GM12874 (cell line): ENCODE measurements at regions not wholly inside any gene's neighbourhood (a gene's known extent, or its start where the extent isn't known, plus 50 kb on each side); places are given as distances from the start of the nearest gene placed in this dataset.

ENCODE experiments used
- CTCF ChIP-seq: IDR thresholded peaks from 2 replicates; pipeline ENCODE4 v1.5.1; 2011; ENCODE audit warnings: low read depth, mild to moderate bottlenecking, control low read depth, low read length, moderate library complexity; ENCODE audit not compliant: insufficient read depth

DNA sequence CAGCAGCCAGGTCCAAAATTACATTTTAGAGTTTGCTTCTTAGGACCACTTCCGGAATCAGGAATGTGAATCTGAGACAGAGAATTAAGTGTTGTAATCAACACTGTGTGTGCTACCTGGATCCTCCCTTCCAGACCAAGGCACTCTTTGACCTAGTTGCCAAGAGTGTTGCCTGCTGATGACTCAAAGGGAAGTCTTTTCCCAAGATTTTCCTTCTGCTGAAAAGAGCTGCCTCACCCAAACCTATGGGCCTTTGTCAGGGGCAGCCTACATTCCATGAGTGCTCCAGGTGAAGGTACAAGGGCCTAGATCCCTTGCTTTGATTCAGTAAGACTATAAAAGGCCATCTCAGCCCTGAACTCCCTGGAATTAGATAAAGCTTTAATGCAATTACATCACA, 712.5 kb upstream of the ANKRD30A start:
- TF ChIP-seq CTCF = no peak

GRCh38 chr10:36393801-36394200, 731.6 kb upstream of the ANKRD30A start:
- TF ChIP-seq CTCF = no peak

- TF ChIP-seq CTCF = no peak
Observed at GRCh38 chr10:36391405-36391804, 734.0 kb upstream of the ANKRD30A start.

DNA sequence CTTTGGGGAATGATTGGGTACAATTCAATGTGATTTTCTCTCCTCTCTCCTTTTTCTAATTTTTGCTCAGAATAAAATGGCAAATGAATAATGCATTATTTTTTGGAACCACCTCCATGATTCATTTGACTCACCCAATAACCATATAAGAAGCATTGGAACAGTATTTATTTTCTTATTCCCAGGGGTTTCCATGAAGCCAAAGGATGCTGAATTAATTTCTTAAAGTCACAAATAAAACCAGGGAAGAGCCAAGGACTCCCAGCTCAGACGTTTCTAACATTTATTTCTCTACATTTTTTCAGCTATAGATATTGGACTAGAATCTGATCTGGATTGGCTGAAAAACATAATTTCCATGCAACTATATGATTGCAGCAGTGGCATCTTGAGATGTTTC, 735.2 kb upstream of the ANKRD30A start:
- TF ChIP-seq CTCF = no peak

DNA sequence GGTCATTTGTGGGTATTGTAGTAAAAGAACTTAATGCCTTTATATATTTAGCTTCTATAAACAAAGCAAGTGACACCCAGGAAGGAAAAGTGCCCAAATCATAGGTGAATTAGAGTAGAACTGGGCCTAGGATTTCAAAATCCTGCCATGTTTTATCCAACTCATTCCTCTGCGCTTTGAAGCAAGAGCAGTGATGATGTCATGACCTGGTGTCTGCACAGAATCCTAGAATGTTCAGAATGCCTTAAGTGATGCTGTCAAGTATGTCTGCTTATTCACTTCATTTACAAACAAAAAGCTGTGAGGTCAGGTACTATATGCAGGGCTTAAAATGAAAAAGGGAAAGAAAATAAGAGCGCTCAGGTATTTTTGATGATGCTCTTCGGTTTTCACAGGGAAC, 737.2 kb upstream of the ANKRD30A start:
- no peak for TF ChIP-seq CTCF

DNA sequence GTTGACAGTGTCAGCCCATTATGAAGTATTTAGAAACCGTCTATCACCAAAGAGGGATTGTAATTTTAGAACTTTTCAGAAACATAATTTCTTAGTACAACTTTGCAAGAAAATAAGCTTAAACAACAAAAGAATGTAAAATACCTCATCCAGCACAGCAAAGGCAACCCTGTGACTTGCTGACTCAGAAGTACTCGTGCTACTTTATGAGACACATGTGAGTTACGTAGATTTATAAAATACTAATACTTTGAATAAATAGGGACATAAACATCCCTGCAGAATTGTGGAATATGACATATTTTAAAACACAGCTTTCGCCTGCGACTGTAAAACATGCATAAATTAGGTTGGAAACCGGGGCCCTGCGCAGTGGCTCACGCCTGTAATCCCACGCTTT, 739.7 kb upstream of the ANKRD30A start:
- TF ChIP-seq CTCF = no peak

DNA sequence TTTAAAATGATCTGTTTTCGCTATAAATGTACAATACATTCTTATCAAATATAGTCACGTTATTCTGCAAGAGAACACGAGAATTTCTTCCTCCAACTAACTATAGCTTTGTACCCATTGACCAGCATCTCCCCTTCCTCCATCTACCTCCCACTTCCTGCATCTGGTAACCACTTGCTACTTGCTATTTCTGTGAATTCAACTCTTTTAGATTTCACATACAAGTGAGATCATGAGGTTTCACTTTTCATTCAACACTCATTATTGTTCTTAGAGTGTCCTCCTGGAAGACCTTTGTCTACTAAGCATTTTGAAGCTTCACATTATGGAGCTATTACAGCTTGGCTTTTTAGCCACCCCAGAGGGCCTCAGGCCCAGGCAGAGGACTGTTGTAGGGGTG, 741.3 kb upstream of the FZD8 start:
- no peak for TF ChIP-seq CTCF

DNA sequence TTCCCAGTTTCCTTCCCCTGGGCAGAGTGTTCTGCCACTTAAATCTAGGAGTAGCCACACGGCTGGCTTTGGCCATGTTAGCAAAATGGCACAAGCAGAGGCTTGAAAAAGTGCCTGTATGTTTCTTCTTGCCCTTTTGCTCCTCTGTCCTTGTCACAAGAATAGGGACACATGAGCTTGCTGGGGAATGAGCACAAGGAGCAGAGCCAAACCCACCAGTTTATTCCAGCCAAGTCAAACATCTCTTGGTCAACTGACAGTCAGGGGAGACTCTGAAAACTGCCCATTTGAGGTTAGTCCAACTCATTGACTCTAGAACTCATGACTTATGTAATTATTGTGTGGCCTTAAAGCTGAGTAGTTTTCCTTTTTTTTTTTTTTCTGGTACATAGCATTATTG, 739.7 kb upstream of the FZD8 start:
- no peak for TF ChIP-seq CTCF
